Astrocyte (in vitro differentiated cells and primary cell): ENCODE measurements at regions not wholly inside any gene's neighbourhood (a gene's known extent, or its start where the extent isn't known, plus 50 kb on each side); places are given as distances from the start of the nearest gene placed in this dataset.

Source experiments
- DNase-seq: peaks from one replicate; pipeline ENCODE4 v3.0.0-alpha.2; 2010; ENCODE audit warnings: low read depth
- FAIRE-seq: peaks from 2 replicates; lab custom pipeline; 2011; peaks lifted over from hg19 to GRCh38; lab: Jason Lieb, UNC
- H2AFZ ChIP-seq: 2 replicates; pipeline ENCODE4 v1.6.0; 2012; ENCODE audit warnings: low read depth, low read length, inconsistent platforms
- H3K27ac ChIP-seq: 2 replicates; pipeline ENCODE4 v1.5.1; 2011; ENCODE audit warnings: low read depth, low read length, inconsistent platforms
- H3K27me3 ChIP-seq: 2 replicates; pipeline ENCODE4 v1.6.0; 2011; ENCODE audit warnings: low read length, inconsistent platforms; ENCODE audit not compliant: insufficient read depth
- H3K36me3 ChIP-seq: 2 replicates; pipeline ENCODE4 v1.5.1; 2011; ENCODE audit warnings: low read length, inconsistent platforms; ENCODE audit not compliant: insufficient read depth
- H3K4me1 ChIP-seq: 2 replicates; pipeline ENCODE4 v1.5.1; 2011; ENCODE audit warnings: low read length, inconsistent platforms; ENCODE audit not compliant: insufficient read depth
- H3K4me2 ChIP-seq: 2 replicates; pipeline ENCODE4 v1.6.0; 2012; ENCODE audit warnings: low read length, inconsistent platforms
- H3K4me3 ChIP-seq: 2 replicates; pipeline ENCODE4 v1.5.1; 2011; ENCODE audit warnings: low read depth, mild to moderate bottlenecking, low read length, inconsistent platforms; ENCODE audit not compliant: insufficient read depth
- H3K79me2 ChIP-seq: 2 replicates; pipeline ENCODE4 v1.6.0; 2012; ENCODE audit warnings: mild to moderate bottlenecking, low read length, inconsistent platforms; ENCODE audit not compliant: insufficient read depth
- H3K9ac ChIP-seq: 2 replicates; pipeline ENCODE4 v1.6.0; 2012; ENCODE audit warnings: mild to moderate bottlenecking, low read length, inconsistent platforms
- H3K9me3 ChIP-seq: 2 replicates; pipeline ENCODE4 v1.5.1; 2012; ENCODE audit warnings: low read depth, mild to moderate bottlenecking, low read length, inconsistent platforms; ENCODE audit not compliant: insufficient read depth
- H4K20me1 ChIP-seq: 2 replicates; pipeline ENCODE4 v1.6.0; 2012; ENCODE audit warnings: low read length, inconsistent platforms; ENCODE audit not compliant: insufficient read depth
- H3K27ac Mint-ChIP-seq: one replicate; pipeline ENCODE4 v1.8.0; 2021; ENCODE audit warnings: mild to moderate bottlenecking, mixed read lengths; ENCODE audit not compliant: unreplicated experiment
- H3K27me3 Mint-ChIP-seq: one replicate; pipeline ENCODE4 v1.8.0; 2021; ENCODE audit warnings: low read depth, mixed read lengths; ENCODE audit not compliant: unreplicated experiment
- H3K36me3 Mint-ChIP-seq: one replicate; pipeline ENCODE4 v1.8.0; 2021; ENCODE audit warnings: low read depth, mixed read lengths; ENCODE audit not compliant: unreplicated experiment
- H3K4me1 Mint-ChIP-seq: one replicate; pipeline ENCODE4 v1.8.0; 2021; ENCODE audit warnings: low read depth, mixed read lengths; ENCODE audit not compliant: unreplicated experiment
- H3K4me3 Mint-ChIP-seq: one replicate; pipeline ENCODE4 v1.8.0; 2021; ENCODE audit warnings: mild to moderate bottlenecking, moderate library complexity, mixed read lengths; ENCODE audit not compliant: unreplicated experiment
- H3K9me3 Mint-ChIP-seq: one replicate; pipeline ENCODE4 v1.8.0; 2021; ENCODE audit warnings: mild to moderate bottlenecking, mixed read lengths; ENCODE audit not compliant: unreplicated experiment
- CTCF ChIP-seq: IDR thresholded peaks from 2 replicates; pipeline ENCODE4 v1.5.1; 2011; ENCODE audit warnings: low read depth, mild to moderate bottlenecking, inconsistent platforms, low read length, moderate library complexity; ENCODE audit not compliant: insufficient read depth
- EZH2 ChIP-seq: IDR thresholded peaks from 2 replicates; pipeline ENCODE4 v1.6.1; 2012; ENCODE audit warnings: mild to moderate bottlenecking, low read length, inconsistent platforms; ENCODE audit not compliant: insufficient read depth

GRCh38 chr6:96743496-96743895, 93.8 kb downstream of the GPR63 start:
- H3K9ac ChIP-seq, result no peak overlapping the region
- H3K27ac Mint-ChIP-seq, result no peak overlapping the region
- no peaks in the 10 kb centered on the region for H3K27me3 Mint-ChIP-seq
- DNase-seq (no peak), FAIRE-seq (no peak)
- H3K27ac ChIP-seq, result no peak overlapping the region
- no peaks in the 10 kb centered on the region for H3K27me3 ChIP-seq
- no peaks in the 10 kb centered on the region for H3K9me3 Mint-ChIP-seq
- no peaks in the 10 kb centered on the region for H3K4me1 Mint-ChIP-seq
- H3K4me3 Mint-ChIP-seq, result no peak overlapping the region
- no peak for TF ChIP-seq CTCF
- TF ChIP-seq EZH2, result no peak
- no peaks in the 10 kb centered on the region for H4K20me1 ChIP-seq
- no peak overlapping the region for H2AFZ ChIP-seq
- H3K4me2 ChIP-seq, result no peak overlapping the region
- no peaks in the 10 kb centered on the region for H3K4me1 ChIP-seq
- no peaks in the 10 kb centered on the region for H3K79me2 ChIP-seq
- no peak overlapping the region for H3K4me3 ChIP-seq
- H3K36me3 Mint-ChIP-seq, result no peaks in the 10 kb centered on the region
- no peaks in the 10 kb centered on the region for H3K9me3 ChIP-seq
- no peaks in the 10 kb centered on the region for H3K36me3 ChIP-seq

GRCh38 chr6:96742702-96743101, 94.6 kb downstream of the GPR63 start:
- Histone ChIP-seq H3K79me2 (no peaks in the 10 kb centered on the region), H3K36me3 (no peaks in the 10 kb centered on the region), H2AFZ (no peak overlapping the region), H3K4me3 (no peak overlapping the region), H3K9ac (no peak overlapping the region), H3K9me3 (no peaks in the 10 kb centered on the region), H3K4me2 (no peak overlapping the region), H3K27ac (no peak overlapping the region), H4K20me1 (no peaks in the 10 kb centered on the region), H3K27me3 (no peaks in the 10 kb centered on the region), H3K4me1 (no peaks in the 10 kb centered on the region)
- H3K4me1 Mint-ChIP-seq, result peaks cover 1% of the 10 kb centered on the region
- FAIRE-seq (no peak), DNase-seq (no peak)
- no peak overlapping the region for H3K27ac Mint-ChIP-seq
- H3K36me3 Mint-ChIP-seq, result no peaks in the 10 kb centered on the region
- no peak overlapping the region for H3K4me3 Mint-ChIP-seq
- TF ChIP-seq CTCF (no peak), EZH2 (no peak)
- no peaks in the 10 kb centered on the region for H3K27me3 Mint-ChIP-seq
- H3K9me3 Mint-ChIP-seq, result no peaks in the 10 kb centered on the region

- H3K4me3 Mint-ChIP-seq, result no peak overlapping the region
- FAIRE-seq, result no peak
Observed at GRCh38 chr6:96735332-96735731, 101.9 kb downstream of the GPR63 start.

More at GRCh38 chr6:96735332-96735731, 101.9 kb downstream of the GPR63 start:
- Histone ChIP-seq H3K4me1 (no peaks in the 10 kb centered on the region), H3K4me3 (no peak overlapping the region), H3K27me3 (no peaks in the 10 kb centered on the region), H3K4me2 (no peak overlapping the region), H4K20me1 (no peaks in the 10 kb centered on the region), H3K79me2 (no peaks in the 10 kb centered on the region), H3K9ac (no peak overlapping the region), H3K36me3 (no peaks in the 10 kb centered on the region), H2AFZ (no peak overlapping the region), H3K9me3 (no peaks in the 10 kb centered on the region), H3K27ac (no peak overlapping the region)
- H3K27me3 Mint-ChIP-seq, result no peaks in the 10 kb centered on the region
- no peaks in the 10 kb centered on the region for H3K9me3 Mint-ChIP-seq
- H3K4me1 Mint-ChIP-seq, result peaks cover 2% of the 10 kb centered on the region
- TF ChIP-seq EZH2 (no peak), CTCF (no peak)
- H3K36me3 Mint-ChIP-seq, result no peaks in the 10 kb centered on the region
- no peak for DNase-seq
- no peak overlapping the region for H3K27ac Mint-ChIP-seq
